Ovary (tissue), 3 donors: ENCODE measurements at regions not wholly inside any gene's neighbourhood (a gene's known extent, or its start where the extent isn't known, plus 50 kb on each side); places are given as distances from the start of the nearest gene placed in this dataset.

ENCODE experiments used
- EP300 ChIP-seq: sonication (generic); formaldehyde crosslinking; IDR thresholded peaks from one replicate; pipeline ENCODE4 v1.6.1; 2017; ENCODE audit warnings: antibody characterized with exemption
- TF ChIP-seq, protein P1 (sequence below), 3 donors: fragments of 450-650 bp in 2 of 3; fragments of 200-600 bp in 1 of 3; IDR thresholded peaks; one replicate each; pipeline versions ENCODE4 v1.5.1 to v1.8.0; 2016 to 2022; ENCODE audit warnings: antibody characterized with exemption in 3 of 3, mild to moderate bottlenecking in 1 of 3
- donor health status: DM: no; HTN: no; CAD: no.

DNA sequence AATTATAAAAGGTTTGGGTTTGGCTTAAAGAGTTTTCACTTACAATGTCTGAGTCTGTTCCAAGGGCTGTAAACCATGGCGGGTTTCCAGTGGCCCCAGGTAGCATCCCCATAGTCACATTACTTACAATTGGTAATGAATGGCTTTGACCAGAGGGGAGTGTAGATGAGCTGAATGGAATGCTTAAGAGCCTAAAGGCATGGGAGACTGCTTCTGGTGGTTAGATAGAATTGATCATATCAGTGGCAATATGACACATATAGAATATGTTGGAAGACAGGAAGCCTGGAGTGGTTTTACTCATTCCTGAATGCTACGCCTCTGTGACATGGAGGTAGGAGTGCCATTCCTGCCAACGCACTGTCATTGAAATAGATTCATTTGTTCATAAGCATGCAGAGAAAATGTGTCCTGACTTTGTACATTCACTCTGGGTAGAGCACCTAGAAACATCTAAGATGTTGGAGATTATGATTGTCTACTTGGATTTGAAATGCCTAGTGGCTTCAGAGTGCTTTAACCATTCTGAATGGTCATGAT, 183.3 kb downstream of the BLID start:
- TF ChIP-seq, protein P1, sequence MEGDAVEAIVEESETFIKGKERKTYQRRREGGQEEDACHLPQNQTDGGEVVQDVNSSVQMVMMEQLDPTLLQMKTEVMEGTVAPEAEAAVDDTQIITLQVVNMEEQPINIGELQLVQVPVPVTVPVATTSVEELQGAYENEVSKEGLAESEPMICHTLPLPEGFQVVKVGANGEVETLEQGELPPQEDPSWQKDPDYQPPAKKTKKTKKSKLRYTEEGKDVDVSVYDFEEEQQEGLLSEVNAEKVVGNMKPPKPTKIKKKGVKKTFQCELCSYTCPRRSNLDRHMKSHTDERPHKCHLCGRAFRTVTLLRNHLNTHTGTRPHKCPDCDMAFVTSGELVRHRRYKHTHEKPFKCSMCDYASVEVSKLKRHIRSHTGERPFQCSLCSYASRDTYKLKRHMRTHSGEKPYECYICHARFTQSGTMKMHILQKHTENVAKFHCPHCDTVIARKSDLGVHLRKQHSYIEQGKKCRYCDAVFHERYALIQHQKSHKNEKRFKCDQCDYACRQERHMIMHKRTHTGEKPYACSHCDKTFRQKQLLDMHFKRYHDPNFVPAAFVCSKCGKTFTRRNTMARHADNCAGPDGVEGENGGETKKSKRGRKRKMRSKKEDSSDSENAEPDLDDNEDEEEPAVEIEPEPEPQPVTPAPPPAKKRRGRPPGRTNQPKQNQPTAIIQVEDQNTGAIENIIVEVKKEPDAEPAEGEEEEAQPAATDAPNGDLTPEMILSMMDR (IDR thresholded peaks at IDR 0.05) = no peak
- TF ChIP-seq EP300 = no peak
